H7 (cell line): ENCODE measurements at regions not wholly inside any gene's neighbourhood (a gene's known extent, or its start where the extent isn't known, plus 50 kb on each side); places are given as distances from the start of the nearest gene placed in this dataset.
"Not testable (repeated sequence)": the region's sequence is repeated elsewhere in the genome, so short reads cannot be mapped to it uniquely, and the experiment has no call there.

Experiments
- DNase-seq: peaks from one replicate; pipeline ENCODE4 v3.0.0; 2012
- H3K27me3 ChIP-seq: 2 replicates; pipeline ENCODE4 v1.6.0; 2011; ENCODE audit warnings: mild to moderate bottlenecking, low read length; ENCODE audit not compliant: control insufficient read depth, insufficient read depth
- H3K36me3 ChIP-seq: replicated peaks from 2 replicates; pipeline ENCODE4 v1.5.1; 2011; ENCODE audit warnings: low read length; ENCODE audit not compliant: control insufficient read depth, insufficient read depth
- H3K4me3 ChIP-seq: 2 replicates; pipeline ENCODE4 v1.5.1; 2011; ENCODE audit warnings: low read depth, mild to moderate bottlenecking, control low read depth, low read length, moderate library complexity; ENCODE audit not compliant: insufficient read depth

GRCh38 chr20:8971669-8972316 lies 97.1 kb upstream of the PLCB4 start:
- no peak for DNase-seq
- Histone ChIP-seq H3K27me3 (no peaks in the 10 kb centered on the region), H3K36me3 (no peaks in the 10 kb centered on the region), H3K4me3 (no peak overlapping the region)

GRCh38 chr20:8972963-8973705 lies 95.8 kb upstream of the PLCB4 start:
- H3K4me3 ChIP-seq = no peak overlapping the region
- no peaks in the 10 kb centered on the region for H3K27me3 ChIP-seq
- no peak for DNase-seq
- no peaks in the 10 kb centered on the region for H3K36me3 ChIP-seq

- H3K36me3 ChIP-seq = no peaks in the 10 kb centered on the region
- H3K4me3 ChIP-seq = no peak overlapping the region
- DNase-seq = no peak
- no peaks in the 10 kb centered on the region for H3K27me3 ChIP-seq
Measured at GRCh38 chr20:8974009-8974708, 94.7 kb upstream of the PLCB4 start.

GRCh38 chr20:8981482-8981881 lies 87.4 kb upstream of the PLCB4 start:
- DNase-seq = no peak
- H3K4me3 ChIP-seq = no peak overlapping the region
- H3K36me3 ChIP-seq = no peaks in the 10 kb centered on the region
- H3K27me3 ChIP-seq = no peaks in the 10 kb centered on the region

GRCh38 chr20:8983478-8984345 lies 85.2 kb upstream of the PLCB4 start:
- Histone ChIP-seq H3K36me3 (no peaks in the 10 kb centered on the region), H3K4me3 (no peak overlapping the region), H3K27me3 (no peaks in the 10 kb centered on the region)
- DNase-seq = no peak

GRCh38 chr20:8986631-8987030 lies 82.3 kb upstream of the PLCB4 start:
- no peak overlapping the region for H3K4me3 ChIP-seq
- no peak for DNase-seq
- H3K36me3 ChIP-seq = no peaks in the 10 kb centered on the region
- H3K27me3 ChIP-seq = no peaks in the 10 kb centered on the region

GRCh38 chr20:8990770-8991169 lies 78.1 kb upstream of the PLCB4 start:
- Histone ChIP-seq H3K36me3 (no peaks in the 10 kb centered on the region), H3K27me3 (no peaks in the 10 kb centered on the region), H3K4me3 (no peak overlapping the region)
- DNase-seq = no peak

- DNase-seq = no peak
- no peaks in the 10 kb centered on the region for H3K36me3 ChIP-seq
- no peak overlapping the region for H3K4me3 ChIP-seq
- H3K27me3 ChIP-seq = no peaks in the 10 kb centered on the region
Measured at GRCh38 chr20:8994045-8994444, 74.8 kb upstream of the PLCB4 start.

GRCh38 chr20:8995761-8996160 lies 73.1 kb upstream of the PLCB4 start:
- Histone ChIP-seq H3K36me3 (no peaks in the 10 kb centered on the region), H3K27me3 (no peaks in the 10 kb centered on the region), H3K4me3 (no peak overlapping the region)
- no peak for DNase-seq

- no peak for DNase-seq
- no peak overlapping the region for H3K4me3 ChIP-seq
- no peaks in the 10 kb centered on the region for H3K36me3 ChIP-seq
- H3K27me3 ChIP-seq = no peaks in the 10 kb centered on the region
Measured at GRCh38 chr20:8996817-8997512, 71.9 kb upstream of the PLCB4 start.

GRCh38 chr20:8997701-8998117 lies 71.2 kb upstream of the PLCB4 start:
- DNase-seq = peak; percentile 13
- H3K4me3 ChIP-seq = no peak overlapping the region
- H3K27me3 ChIP-seq = no peaks in the 10 kb centered on the region
- no peaks in the 10 kb centered on the region for H3K36me3 ChIP-seq

- Histone ChIP-seq H3K27me3 (no peaks in the 10 kb centered on the region), H3K4me3 (no peak overlapping the region), H3K36me3 (no peaks in the 10 kb centered on the region)
- no peak for DNase-seq
Measured at GRCh38 chr20:9011121-9011520, 57.8 kb upstream of the PLCB4 start.

- H3K4me3 ChIP-seq, H3K36me3 ChIP-seq, H3K27me3 ChIP-seq, DNase-seq: not testable (repeated sequence)
Measured at GRCh38 chr20:9015232-9015983, 53.5 kb upstream of the PLCB4 start.
